PFSK-1 (cell line): ENCODE measurements at regions not wholly inside any gene's neighbourhood (a gene's known extent, or its start where the extent isn't known, plus 50 kb on each side); places are given as distances from the start of the nearest gene placed in this dataset.

Experiments
- POLR2AphosphoS5 ChIP-seq: IDR thresholded peaks from 2 replicates; pipeline ENCODE4 v1.6.1; 2012; ENCODE audit warnings: low read depth, mild to moderate bottlenecking, control low read depth, low read length, moderate library complexity
- TAF1 ChIP-seq: IDR thresholded peaks from 2 replicates; pipeline ENCODE4 v1.6.1; 2012; ENCODE audit warnings: low read length, control low read depth, borderline replicate concordance; ENCODE audit not compliant: insufficient read depth
- TF ChIP-seq, protein P1 (sequence below), 2 experiments: IDR thresholded peaks; 2 replicates each; pipeline versions ENCODE4 v1.6.1 to v1.8.0; 2011 to 2012; ENCODE audit warnings: low read depth in 2 of 2, low read length in 2 of 2, control low read depth in 1 of 2, inconsistent platforms in 1 of 2, mild to moderate bottlenecking in 1 of 2, moderate library complexity in 1 of 2; ENCODE audit not compliant: insufficient read depth in 1 of 2

DNA sequence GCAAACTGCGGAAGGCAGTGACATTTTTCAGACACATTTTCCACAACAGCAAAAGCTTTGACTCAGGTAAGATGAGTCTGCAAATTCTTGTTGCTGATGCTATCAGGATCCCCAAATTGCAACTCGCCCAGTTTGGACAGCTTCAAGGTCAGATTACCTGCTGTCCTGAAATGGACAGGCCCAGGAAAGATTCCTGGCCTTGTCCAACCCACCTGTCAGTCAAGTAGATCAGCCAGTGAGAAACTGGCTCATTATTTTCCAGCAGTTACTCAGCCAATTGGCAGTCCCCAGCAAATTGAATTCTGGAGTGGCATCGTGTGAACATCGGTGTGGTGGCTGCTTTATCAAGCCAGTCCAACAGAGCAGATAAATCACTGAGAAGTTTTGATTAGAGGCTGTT, 84.5 kb upstream of the SNAP25 start:
- TF ChIP-seq, protein P1, sequence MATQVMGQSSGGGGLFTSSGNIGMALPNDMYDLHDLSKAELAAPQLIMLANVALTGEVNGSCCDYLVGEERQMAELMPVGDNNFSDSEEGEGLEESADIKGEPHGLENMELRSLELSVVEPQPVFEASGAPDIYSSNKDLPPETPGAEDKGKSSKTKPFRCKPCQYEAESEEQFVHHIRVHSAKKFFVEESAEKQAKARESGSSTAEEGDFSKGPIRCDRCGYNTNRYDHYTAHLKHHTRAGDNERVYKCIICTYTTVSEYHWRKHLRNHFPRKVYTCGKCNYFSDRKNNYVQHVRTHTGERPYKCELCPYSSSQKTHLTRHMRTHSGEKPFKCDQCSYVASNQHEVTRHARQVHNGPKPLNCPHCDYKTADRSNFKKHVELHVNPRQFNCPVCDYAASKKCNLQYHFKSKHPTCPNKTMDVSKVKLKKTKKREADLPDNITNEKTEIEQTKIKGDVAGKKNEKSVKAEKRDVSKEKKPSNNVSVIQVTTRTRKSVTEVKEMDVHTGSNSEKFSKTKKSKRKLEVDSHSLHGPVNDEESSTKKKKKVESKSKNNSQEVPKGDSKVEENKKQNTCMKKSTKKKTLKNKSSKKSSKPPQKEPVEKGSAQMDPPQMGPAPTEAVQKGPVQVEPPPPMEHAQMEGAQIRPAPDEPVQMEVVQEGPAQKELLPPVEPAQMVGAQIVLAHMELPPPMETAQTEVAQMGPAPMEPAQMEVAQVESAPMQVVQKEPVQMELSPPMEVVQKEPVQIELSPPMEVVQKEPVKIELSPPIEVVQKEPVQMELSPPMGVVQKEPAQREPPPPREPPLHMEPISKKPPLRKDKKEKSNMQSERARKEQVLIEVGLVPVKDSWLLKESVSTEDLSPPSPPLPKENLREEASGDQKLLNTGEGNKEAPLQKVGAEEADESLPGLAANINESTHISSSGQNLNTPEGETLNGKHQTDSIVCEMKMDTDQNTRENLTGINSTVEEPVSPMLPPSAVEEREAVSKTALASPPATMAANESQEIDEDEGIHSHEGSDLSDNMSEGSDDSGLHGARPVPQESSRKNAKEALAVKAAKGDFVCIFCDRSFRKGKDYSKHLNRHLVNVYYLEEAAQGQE (IDR thresholded peaks at IDR 0.05; ENCODE audit: insufficient read depth in 1 of 2, low read depth in 2 of 2, low read length in 2 of 2): no peak
- TF ChIP-seq POLR2AphosphoS5 (no peak), TAF1 (no peak)
